GM23338 (cell line): ENCODE measurements at regions not wholly inside any gene's neighbourhood (a gene's known extent, or its start where the extent isn't known, plus 50 kb on each side); places are given as distances from the start of the nearest gene placed in this dataset.

Experiments
- CREB1 ChIP-seq: fragments of 250-450 bp; sonication (Bioruptor Pico); IDR thresholded peaks from 2 replicates; pipeline ENCODE4 v1.5.0; 2020; ENCODE audit warnings: low read depth, mild to moderate bottlenecking, moderate library complexity
- NANOG ChIP-seq: IDR thresholded peaks from 2 replicates; pipeline ENCODE4 v1.6.1; 2016; ENCODE audit warnings: antibody characterized with exemption, borderline replicate concordance
- ZNF331 ChIP-seq: fragments of 250-450 bp; sonication (Bioruptor Pico); IDR thresholded peaks from 2 replicates; pipeline ENCODE4 v1.5.0; 2020; ENCODE audit warnings: low read depth, mild to moderate bottlenecking, moderate library complexity
- TF ChIP-seq, protein P1 (sequence below): fragments of 250-450 bp; sonication (Bioruptor Pico); IDR thresholded peaks from 2 replicates; pipeline ENCODE4 v1.5.0; 2020; ENCODE audit warnings: mild to moderate bottlenecking, moderate library complexity
- TF ChIP-seq, protein P2 (sequence below), 2 experiments: fragments of 200-600 bp in 1 of 2; sonication (generic) in 1 of 2; conservative IDR thresholded peaks; 2 replicates each; pipeline versions ENCODE4 v1.5.1 to v1.6.1; 2016 to 2017; ENCODE audit warnings: antibody characterized with exemption in 2 of 2, low read depth in 2 of 2, mild to moderate bottlenecking in 2 of 2, moderate library complexity in 1 of 2
- TF ChIP-seq, protein P3 (sequence below): IDR thresholded peaks from one replicate; pipeline ENCODE4 v1.6.1; 2018; ENCODE audit warnings: antibody characterized with exemption; ENCODE audit not compliant: unreplicated experiment

DNA sequence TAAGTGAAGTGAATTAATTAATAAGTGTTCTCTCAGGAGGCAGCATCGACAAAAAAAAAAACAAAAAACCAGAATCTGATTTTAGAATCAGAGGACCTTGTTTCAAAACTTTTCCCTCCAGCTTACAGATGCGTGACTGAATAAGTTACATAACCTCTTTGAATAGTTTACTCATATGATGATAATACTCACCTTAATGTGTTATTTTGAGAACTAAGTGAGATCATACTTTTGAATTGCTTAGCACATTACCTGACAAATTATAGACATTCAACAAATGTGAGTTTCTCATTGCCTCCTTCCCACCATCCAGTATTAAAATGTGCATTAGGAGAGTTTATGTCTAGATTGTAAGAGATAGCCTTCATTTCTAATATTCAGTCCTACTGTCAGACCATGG is 94.0 kb downstream of the SOX2 start (continued):
- TF ChIP-seq, protein P1, sequence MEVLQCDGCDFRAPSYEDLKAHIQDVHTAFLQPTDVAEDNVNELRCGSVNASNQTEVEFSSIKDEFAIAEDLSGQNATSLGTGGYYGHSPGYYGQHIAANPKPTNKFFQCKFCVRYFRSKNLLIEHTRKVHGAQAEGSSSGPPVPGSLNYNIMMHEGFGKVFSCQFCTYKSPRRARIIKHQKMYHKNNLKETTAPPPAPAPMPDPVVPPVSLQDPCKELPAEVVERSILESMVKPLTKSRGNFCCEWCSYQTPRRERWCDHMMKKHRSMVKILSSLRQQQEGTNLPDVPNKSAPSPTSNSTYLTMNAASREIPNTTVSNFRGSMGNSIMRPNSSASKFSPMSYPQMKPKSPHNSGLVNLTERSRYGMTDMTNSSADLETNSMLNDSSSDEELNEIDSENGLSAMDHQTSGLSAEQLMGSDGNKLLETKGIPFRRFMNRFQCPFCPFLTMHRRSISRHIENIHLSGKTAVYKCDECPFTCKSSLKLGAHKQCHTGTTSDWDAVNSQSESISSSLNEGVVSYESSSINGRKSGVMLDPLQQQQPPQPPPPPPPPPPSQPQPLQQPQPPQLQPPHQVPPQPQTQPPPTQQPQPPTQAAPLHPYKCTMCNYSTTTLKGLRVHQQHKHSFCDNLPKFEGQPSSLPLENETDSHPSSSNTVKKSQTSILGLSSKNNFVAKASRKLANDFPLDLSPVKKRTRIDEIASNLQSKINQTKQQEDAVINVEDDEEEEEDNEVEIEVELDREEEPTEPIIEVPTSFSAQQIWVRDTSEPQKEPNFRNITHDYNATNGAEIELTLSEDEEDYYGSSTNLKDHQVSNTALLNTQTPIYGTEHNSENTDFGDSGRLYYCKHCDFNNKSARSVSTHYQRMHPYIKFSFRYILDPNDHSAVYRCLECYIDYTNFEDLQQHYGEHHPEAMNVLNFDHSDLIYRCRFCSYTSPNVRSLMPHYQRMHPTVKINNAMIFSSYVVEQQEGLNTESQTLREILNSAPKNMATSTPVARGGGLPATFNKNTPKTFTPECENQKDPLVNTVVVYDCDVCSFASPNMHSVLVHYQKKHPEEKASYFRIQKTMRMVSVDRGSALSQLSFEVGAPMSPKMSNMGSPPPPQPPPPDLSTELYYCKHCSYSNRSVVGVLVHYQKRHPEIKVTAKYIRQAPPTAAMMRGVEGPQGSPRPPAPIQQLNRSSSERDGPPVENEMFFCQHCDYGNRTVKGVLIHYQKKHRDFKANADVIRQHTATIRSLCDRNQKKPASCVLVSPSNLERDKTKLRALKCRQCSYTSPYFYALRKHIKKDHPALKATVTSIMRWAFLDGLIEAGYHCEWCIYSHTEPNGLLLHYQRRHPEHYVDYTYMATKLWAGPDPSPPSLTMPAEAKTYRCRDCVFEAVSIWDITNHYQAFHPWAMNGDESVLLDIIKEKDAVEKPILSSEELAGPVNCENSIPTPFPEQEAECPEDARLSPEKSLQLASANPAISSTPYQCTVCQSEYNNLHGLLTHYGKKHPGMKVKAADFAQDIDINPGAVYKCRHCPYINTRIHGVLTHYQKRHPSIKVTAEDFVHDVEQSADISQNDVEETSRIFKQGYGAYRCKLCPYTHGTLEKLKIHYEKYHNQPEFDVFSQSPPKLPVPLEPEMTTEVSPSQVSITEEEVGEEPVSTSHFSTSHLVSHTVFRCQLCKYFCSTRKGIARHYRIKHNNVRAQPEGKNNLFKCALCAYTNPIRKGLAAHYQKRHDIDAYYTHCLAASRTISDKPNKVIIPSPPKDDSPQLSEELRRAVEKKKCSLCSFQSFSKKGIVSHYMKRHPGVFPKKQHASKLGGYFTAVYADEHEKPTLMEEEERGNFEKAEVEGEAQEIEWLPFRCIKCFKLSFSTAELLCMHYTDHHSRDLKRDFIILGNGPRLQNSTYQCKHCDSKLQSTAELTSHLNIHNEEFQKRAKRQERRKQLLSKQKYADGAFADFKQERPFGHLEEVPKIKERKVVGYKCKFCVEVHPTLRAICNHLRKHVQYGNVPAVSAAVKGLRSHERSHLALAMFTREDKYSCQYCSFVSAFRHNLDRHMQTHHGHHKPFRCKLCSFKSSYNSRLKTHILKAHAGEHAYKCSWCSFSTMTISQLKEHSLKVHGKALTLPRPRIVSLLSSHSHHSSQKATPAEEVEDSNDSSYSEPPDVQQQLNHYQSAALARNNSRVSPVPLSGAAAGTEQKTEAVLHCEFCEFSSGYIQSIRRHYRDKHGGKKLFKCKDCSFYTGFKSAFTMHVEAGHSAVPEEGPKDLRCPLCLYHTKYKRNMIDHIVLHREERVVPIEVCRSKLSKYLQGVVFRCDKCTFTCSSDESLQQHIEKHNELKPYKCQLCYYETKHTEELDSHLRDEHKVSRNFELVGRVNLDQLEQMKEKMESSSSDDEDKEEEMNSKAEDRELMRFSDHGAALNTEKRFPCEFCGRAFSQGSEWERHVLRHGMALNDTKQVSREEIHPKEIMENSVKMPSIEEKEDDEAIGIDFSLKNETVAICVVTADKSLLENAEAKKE (CRISPR knock-in tag), result no peak
- TF ChIP-seq CREB1 (CRISPR knock-in tag) (no peak), NANOG (no peak), ZNF331 (no peak)
- TF ChIP-seq, protein P2, sequence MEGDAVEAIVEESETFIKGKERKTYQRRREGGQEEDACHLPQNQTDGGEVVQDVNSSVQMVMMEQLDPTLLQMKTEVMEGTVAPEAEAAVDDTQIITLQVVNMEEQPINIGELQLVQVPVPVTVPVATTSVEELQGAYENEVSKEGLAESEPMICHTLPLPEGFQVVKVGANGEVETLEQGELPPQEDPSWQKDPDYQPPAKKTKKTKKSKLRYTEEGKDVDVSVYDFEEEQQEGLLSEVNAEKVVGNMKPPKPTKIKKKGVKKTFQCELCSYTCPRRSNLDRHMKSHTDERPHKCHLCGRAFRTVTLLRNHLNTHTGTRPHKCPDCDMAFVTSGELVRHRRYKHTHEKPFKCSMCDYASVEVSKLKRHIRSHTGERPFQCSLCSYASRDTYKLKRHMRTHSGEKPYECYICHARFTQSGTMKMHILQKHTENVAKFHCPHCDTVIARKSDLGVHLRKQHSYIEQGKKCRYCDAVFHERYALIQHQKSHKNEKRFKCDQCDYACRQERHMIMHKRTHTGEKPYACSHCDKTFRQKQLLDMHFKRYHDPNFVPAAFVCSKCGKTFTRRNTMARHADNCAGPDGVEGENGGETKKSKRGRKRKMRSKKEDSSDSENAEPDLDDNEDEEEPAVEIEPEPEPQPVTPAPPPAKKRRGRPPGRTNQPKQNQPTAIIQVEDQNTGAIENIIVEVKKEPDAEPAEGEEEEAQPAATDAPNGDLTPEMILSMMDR (conservative IDR thresholded peaks at IDR 0.05; ENCODE audit: low read depth in 2 of 2), result no peak
- TF ChIP-seq, protein P3, sequence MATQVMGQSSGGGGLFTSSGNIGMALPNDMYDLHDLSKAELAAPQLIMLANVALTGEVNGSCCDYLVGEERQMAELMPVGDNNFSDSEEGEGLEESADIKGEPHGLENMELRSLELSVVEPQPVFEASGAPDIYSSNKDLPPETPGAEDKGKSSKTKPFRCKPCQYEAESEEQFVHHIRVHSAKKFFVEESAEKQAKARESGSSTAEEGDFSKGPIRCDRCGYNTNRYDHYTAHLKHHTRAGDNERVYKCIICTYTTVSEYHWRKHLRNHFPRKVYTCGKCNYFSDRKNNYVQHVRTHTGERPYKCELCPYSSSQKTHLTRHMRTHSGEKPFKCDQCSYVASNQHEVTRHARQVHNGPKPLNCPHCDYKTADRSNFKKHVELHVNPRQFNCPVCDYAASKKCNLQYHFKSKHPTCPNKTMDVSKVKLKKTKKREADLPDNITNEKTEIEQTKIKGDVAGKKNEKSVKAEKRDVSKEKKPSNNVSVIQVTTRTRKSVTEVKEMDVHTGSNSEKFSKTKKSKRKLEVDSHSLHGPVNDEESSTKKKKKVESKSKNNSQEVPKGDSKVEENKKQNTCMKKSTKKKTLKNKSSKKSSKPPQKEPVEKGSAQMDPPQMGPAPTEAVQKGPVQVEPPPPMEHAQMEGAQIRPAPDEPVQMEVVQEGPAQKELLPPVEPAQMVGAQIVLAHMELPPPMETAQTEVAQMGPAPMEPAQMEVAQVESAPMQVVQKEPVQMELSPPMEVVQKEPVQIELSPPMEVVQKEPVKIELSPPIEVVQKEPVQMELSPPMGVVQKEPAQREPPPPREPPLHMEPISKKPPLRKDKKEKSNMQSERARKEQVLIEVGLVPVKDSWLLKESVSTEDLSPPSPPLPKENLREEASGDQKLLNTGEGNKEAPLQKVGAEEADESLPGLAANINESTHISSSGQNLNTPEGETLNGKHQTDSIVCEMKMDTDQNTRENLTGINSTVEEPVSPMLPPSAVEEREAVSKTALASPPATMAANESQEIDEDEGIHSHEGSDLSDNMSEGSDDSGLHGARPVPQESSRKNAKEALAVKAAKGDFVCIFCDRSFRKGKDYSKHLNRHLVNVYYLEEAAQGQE, result no peak
